Sigmoid colon (tissue), 6 donors: ENCODE measurements at regions not wholly inside any gene's neighbourhood (a gene's known extent, or its start where the extent isn't known, plus 50 kb on each side); places are given as distances from the start of the nearest gene placed in this dataset.

ENCODE experiments used
- DNase-seq: peaks from one replicate; pipeline ENCODE4 v3.0.0-alpha.2; 2019
- H3K27ac ChIP-seq, 4 donors: fragments of 200-600 bp; sonication (generic); one replicate each; pipeline ENCODE4 v1.5.1; 2016 to 2019; ENCODE audit warnings: mild to moderate bottlenecking in 1 of 4
- H3K27me3 ChIP-seq, 3 donors: fragments of 200-600 bp; sonication (generic); one replicate each; pipeline ENCODE4 v1.5.1; 2019; ENCODE audit warnings: mild to moderate bottlenecking in 1 of 3
- H3K36me3 ChIP-seq, 4 donors: fragments of 200-600 bp; sonication (generic); one replicate each; pipeline ENCODE4 v1.5.1; 2016 to 2019
- H3K4me1 ChIP-seq, 4 donors: fragments of 200-600 bp; sonication (generic); one replicate each; pipeline ENCODE4 v1.5.1; 2017 to 2019
- H3K4me3 ChIP-seq, 4 donors: fragments of 200-600 bp; sonication (generic); one replicate each; pipeline ENCODE4 v1.5.1; 2017 to 2019; ENCODE audit warnings: mild to moderate bottlenecking in 2 of 4, moderate library complexity in 1 of 4
- H3K9me3 ChIP-seq, 4 donors: fragments of 200-600 bp in 3 of 4; sonication (generic) in 3 of 4; one replicate each; pipeline versions ENCODE4 v1.5.1 to v1.6.1; 2013 to 2019
- EP300 ChIP-seq, 4 donors: sonication (generic); formaldehyde crosslinking; IDR thresholded peaks; one replicate each; pipeline ENCODE4 v1.6.1; 2017; ENCODE audit warnings: antibody characterized with exemption in 4 of 4
- POLR2A ChIP-seq, 2 donors: fragments of 450-650 bp; IDR thresholded peaks; one replicate each; pipeline ENCODE4 v1.6.1; 2016; ENCODE audit warnings: antibody characterized with exemption in 2 of 2, mild to moderate bottlenecking in 2 of 2, moderate library complexity in 2 of 2
- POLR2AphosphoS5 ChIP-seq, 4 donors: sonication (generic); formaldehyde crosslinking; IDR thresholded peaks; one replicate each; pipeline ENCODE4 v1.6.1; 2017; ENCODE audit warnings: antibody characterized with exemption in 4 of 4
- WGBS, 2 donors: extraction: QIAGEN DNeasy Blood & Tissue Kit; methylation state at CpG; one replicate each; pipeline ENCODE4 v1.1.7; 2013; 5-methylcytosine and 5-hydroxymethylcytosine counted together
- intact Hi-C: fragments of 100-400 bp; cut with DNase I; formaldehyde crosslinking; loops from one replicate; pipeline ENCODE4 v1.15.1; 2023
- TF ChIP-seq, protein P1 (sequence below), 4 experiments: fragments of 450-650 bp in 3 of 4; fragments of 200-600 bp in 1 of 4; IDR thresholded peaks; one replicate each; pipeline ENCODE4 v1.5.1; 2016 to 2019; ENCODE audit warnings: antibody characterized with exemption in 4 of 4, mild to moderate bottlenecking in 3 of 4, moderate library complexity in 2 of 4
- donor health status: healthy with polysubstance abuse.
- donor health status: healthy.

DNA sequence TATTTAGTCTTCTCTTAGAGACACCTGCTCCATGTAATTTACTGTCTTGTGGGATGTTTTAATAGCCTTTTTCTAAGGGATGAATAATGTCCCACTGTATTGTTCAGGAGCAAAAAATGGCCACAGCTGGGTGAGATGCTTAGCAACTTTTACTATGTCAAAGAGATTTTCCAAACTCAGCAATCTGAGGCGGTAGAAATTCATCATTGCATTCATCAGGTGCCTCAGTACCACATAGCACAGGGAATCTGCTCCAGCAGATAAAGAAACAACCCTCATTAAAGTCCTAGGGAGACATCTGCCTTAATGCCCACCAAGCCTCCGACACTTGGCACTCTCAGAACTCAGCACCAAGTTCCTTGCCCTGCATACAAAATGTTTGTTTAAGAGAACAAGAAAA, 266.9 kb downstream of the SIPA1L2 start:
- Histone ChIP-seq H3K4me1 (no peaks in the 10 kb centered on the region), H3K27me3 (no peaks in the 10 kb centered on the region), H3K36me3 (no peaks in the 10 kb centered on the region), H3K4me3 (no peak overlapping the region), H3K9me3 (no peaks in the 10 kb centered on the region), H3K27ac (no peak overlapping the region)
- DNase-seq, result no peak
- intact Hi-C loops, result no loop called here
- WGBS, 2 donors, result 62 to 89% methylated on average over 2 of the region's 2 CpGs
- TF ChIP-seq POLR2AphosphoS5 (IDR thresholded peaks at IDR 0.05), result no peak
- no peak for TF ChIP-seq POLR2A (IDR thresholded peaks at IDR 0.05)
- TF ChIP-seq EP300 (IDR thresholded peaks at IDR 0.05), result no peak
- TF ChIP-seq, protein P1, sequence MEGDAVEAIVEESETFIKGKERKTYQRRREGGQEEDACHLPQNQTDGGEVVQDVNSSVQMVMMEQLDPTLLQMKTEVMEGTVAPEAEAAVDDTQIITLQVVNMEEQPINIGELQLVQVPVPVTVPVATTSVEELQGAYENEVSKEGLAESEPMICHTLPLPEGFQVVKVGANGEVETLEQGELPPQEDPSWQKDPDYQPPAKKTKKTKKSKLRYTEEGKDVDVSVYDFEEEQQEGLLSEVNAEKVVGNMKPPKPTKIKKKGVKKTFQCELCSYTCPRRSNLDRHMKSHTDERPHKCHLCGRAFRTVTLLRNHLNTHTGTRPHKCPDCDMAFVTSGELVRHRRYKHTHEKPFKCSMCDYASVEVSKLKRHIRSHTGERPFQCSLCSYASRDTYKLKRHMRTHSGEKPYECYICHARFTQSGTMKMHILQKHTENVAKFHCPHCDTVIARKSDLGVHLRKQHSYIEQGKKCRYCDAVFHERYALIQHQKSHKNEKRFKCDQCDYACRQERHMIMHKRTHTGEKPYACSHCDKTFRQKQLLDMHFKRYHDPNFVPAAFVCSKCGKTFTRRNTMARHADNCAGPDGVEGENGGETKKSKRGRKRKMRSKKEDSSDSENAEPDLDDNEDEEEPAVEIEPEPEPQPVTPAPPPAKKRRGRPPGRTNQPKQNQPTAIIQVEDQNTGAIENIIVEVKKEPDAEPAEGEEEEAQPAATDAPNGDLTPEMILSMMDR (IDR thresholded peaks at IDR 0.05), result no peak

DNA sequence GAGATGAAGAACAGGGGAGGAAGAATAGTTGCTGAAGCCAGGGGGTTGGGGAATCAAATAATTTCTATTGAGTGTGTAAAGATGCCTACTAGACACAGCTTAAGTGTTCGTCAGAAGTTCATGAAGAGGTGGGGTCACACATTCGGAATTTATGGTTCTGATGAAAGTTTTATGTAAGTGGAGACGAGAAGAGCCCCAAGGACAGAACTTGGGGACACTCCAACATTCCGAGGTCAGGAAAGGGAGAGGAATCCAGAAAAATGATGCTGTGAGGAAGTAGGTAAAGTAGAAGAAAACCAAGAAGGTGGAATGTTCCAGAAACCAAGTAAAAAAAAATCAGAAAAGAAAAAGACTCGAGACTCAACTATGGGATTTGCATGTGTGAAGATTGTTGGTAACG, 272.5 kb downstream of the SIPA1L2 start:
- intact Hi-C loops, result no loop called here
- TF ChIP-seq EP300 (IDR thresholded peaks at IDR 0.05) (no peak), POLR2AphosphoS5 (IDR thresholded peaks at IDR 0.05) (no peak), POLR2A (IDR thresholded peaks at IDR 0.05) (no peak)
- TF ChIP-seq, protein P1 (IDR thresholded peaks at IDR 0.05), result no peak
- H3K27me3 ChIP-seq, result no peaks in the 10 kb centered on the region
- H3K9me3 ChIP-seq, result no peaks in the 10 kb centered on the region
- DNase-seq, result no peak
- H3K4me1 ChIP-seq, result no peaks in the 10 kb centered on the region
- no peaks in the 10 kb centered on the region for H3K36me3 ChIP-seq
- 90% methylated on average over 6 of the region's 6 CpGs for WGBS, 2 donors
- no peak overlapping the region for H3K27ac ChIP-seq
- no peak overlapping the region for H3K4me3 ChIP-seq

DNA sequence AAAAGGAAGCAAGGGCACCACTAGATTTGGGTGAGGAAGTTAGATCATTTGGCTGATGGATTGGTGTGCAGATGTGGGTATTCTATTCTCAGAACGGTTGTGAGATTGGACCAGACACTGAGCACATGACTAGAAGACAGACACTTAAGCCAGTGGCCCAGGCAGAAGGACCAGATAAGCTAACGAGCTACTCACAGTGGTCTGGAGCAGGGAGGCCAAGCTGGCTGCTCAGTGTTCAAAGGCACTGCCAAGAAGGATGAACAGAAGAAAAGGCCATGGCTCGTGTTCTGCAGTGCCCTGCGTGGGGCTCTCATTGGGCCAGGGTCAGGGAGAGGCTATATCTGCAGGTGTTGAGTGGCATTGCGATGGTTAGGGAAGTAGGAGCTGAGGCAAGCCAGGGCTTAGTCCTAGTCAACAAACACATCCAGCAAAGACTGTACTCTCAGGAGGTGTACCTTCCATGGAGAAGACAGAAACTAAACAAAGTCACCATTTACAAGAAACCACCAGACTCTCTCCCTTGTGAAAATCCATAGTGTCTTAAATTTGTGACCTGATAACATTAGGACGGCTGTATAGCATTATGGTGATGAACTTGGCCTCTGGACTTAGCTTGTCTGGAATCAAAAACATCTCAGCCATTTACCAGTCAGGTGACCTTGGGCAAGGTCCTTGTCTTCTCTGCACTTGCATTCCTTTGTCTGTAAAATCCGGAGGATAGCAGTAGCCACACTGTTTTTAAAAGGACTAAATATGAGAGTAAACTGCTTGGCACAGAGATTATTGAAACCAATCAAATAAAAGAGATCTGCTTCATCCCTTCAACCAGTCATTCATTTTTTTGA, 274.5 kb downstream of the SIPA1L2 start:
- H3K9me3 ChIP-seq, result no peaks in the 10 kb centered on the region
- WGBS, 2 donors, result 80 to 84% methylated on average over 7 of the region's 7 CpGs
- H3K27me3 ChIP-seq, result no peaks in the 10 kb centered on the region
- no peak for DNase-seq
- H3K4me1 ChIP-seq, result no peaks in the 10 kb centered on the region
- intact Hi-C loops, result no loop called here
- no peaks in the 10 kb centered on the region for H3K36me3 ChIP-seq
- no peak overlapping the region for H3K27ac ChIP-seq
- TF ChIP-seq EP300 (IDR thresholded peaks at IDR 0.05) (no peak), POLR2AphosphoS5 (IDR thresholded peaks at IDR 0.05) (no peak), POLR2A (IDR thresholded peaks at IDR 0.05) (no peak)
- TF ChIP-seq, protein P1 (IDR thresholded peaks at IDR 0.05), result no peak
- no peak overlapping the region for H3K4me3 ChIP-seq

DNA sequence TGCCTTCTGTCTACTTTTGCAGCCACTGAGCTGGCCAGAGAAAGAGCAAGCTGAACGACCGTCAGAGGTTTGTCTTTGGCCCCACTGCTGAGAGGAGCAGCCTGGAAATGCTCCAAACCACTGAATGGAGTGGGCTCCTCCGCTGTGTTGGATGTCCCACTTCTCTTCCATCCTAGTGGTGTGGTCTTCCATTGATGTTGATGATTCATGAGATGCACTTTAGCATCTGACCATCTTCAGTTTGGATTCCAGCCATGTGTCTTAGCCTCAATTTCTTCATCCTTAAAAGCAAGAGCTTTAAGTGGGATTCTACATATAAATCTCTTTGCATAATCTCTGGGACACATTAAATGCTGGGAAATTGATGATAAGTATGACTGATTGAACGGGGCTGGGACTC, 276.9 kb downstream of the SIPA1L2 start:
- no peak for TF ChIP-seq POLR2AphosphoS5 (IDR thresholded peaks at IDR 0.05)
- TF ChIP-seq POLR2A (IDR thresholded peaks at IDR 0.05), result no peak
- TF ChIP-seq, protein P1 (IDR thresholded peaks at IDR 0.05), result no peak
- TF ChIP-seq EP300 (IDR thresholded peaks at IDR 0.05), result no peak
- no peak for DNase-seq
- Histone ChIP-seq H3K36me3 (no peaks in the 10 kb centered on the region), H3K27me3 (no peaks in the 10 kb centered on the region), H3K9me3 (no peaks in the 10 kb centered on the region), H3K27ac (no peak overlapping the region), H3K4me3 (no peak overlapping the region), H3K4me1 (no peaks in the 10 kb centered on the region)
- intact Hi-C loops, result no loop called here
- 74 to 84% methylated on average over 4 of the region's 4 CpGs for WGBS, 2 donors

DNA sequence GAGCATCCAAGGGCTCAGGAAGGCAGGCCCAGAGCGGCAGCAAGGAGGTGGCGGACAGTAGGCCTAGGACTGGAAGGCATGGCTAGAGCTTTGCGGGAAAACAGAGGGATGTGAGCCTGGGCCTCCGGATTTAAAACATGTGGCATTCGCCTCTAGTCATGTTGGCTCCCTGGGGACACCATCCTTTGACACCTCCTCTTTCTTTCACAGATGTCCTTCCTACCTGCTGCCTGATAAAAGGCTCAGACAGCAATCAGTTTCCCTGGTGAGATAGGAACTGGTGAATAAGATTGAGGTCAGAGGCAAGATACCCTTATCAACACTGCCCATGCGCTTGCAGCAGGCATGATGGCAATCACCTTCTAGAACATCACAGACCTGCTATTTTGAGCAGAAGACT, 277.6 kb downstream of the SIPA1L2 start:
- no peak for DNase-seq
- H3K4me1 ChIP-seq, result no peaks in the 10 kb centered on the region
- no peaks in the 10 kb centered on the region for H3K36me3 ChIP-seq
- no peaks in the 10 kb centered on the region for H3K27me3 ChIP-seq
- no peak overlapping the region for H3K4me3 ChIP-seq
- no peak overlapping the region for H3K27ac ChIP-seq
- intact Hi-C loops, result no loop called here
- WGBS, 2 donors, result 93 to 96% methylated on average over 6 of the region's 6 CpGs
- no peaks in the 10 kb centered on the region for H3K9me3 ChIP-seq
- TF ChIP-seq POLR2AphosphoS5 (IDR thresholded peaks at IDR 0.05) (no peak), POLR2A (IDR thresholded peaks at IDR 0.05) (no peak), EP300 (IDR thresholded peaks at IDR 0.05) (no peak)
- TF ChIP-seq, protein P1 (IDR thresholded peaks at IDR 0.05), result no peak
